Smooth muscle cell (in vitro differentiated cells): ENCODE measurements at regions not wholly inside any gene's neighbourhood (a gene's known extent, or its start where the extent isn't known, plus 50 kb on each side); places are given as distances from the start of the nearest gene placed in this dataset.

Source experiments
- DNase-seq: peaks from one replicate; lab custom pipeline; 2025; ENCODE audit not compliant: unreplicated experiment; lab: John Stamatoyannopoulos, UW
- H2AFZ ChIP-seq: fragments of 200-600 bp; sonication (generic); 2 replicates; pipeline ENCODE4 v1.6.0; 2016; ENCODE audit warnings: antibody characterized with exemption, low read depth, mild to moderate bottlenecking
- H3F3A ChIP-seq: fragments of 200-600 bp; sonication (generic); 2 replicates; pipeline ENCODE4 v1.6.0; 2017; ENCODE audit warnings: antibody characterized with exemption, low read depth
- H3K27ac ChIP-seq: fragments of 200-600 bp; sonication (generic); 2 replicates; pipeline ENCODE4 v1.5.1; 2016; ENCODE audit warnings: low read depth, mild to moderate bottlenecking
- H3K27me3 ChIP-seq: fragments of 200-600 bp; sonication (generic); 2 replicates; pipeline ENCODE4 v1.6.1; 2016; ENCODE audit warnings: low read depth, mild to moderate bottlenecking
- H3K36me3 ChIP-seq: fragments of 200-600 bp; sonication (generic); 2 replicates; pipeline ENCODE4 v1.5.1; 2016; ENCODE audit warnings: low read depth
- H3K4me1 ChIP-seq: fragments of 200-600 bp; sonication (generic); 2 replicates; pipeline ENCODE4 v1.5.1; 2016; ENCODE audit warnings: low read depth
- H3K4me2 ChIP-seq: fragments of 200-600 bp; sonication (generic); 2 replicates; pipeline ENCODE4 v1.6.0; 2016; ENCODE audit warnings: mild to moderate bottlenecking
- H3K4me3 ChIP-seq: fragments of 200-600 bp; sonication (generic); 2 replicates; pipeline ENCODE4 v1.5.1; 2016; ENCODE audit warnings: mild to moderate bottlenecking
- H3K79me2 ChIP-seq: fragments of 200-600 bp; sonication (generic); 2 replicates; pipeline ENCODE4 v1.6.0; 2016; ENCODE audit warnings: low read depth, mild to moderate bottlenecking
- H3K9ac ChIP-seq: fragments of 200-600 bp; sonication (generic); 2 replicates; pipeline ENCODE4 v1.6.0; 2016; ENCODE audit warnings: low read depth
- H3K9me3 ChIP-seq: fragments of 200-600 bp; sonication (generic); replicated peaks from 2 replicates; pipeline ENCODE4 v1.5.1; 2016; ENCODE audit warnings: low read depth
- H4K20me1 ChIP-seq: fragments of 200-600 bp; sonication (generic); 2 replicates; pipeline ENCODE4 v1.6.0; 2016; ENCODE audit warnings: low read depth
- WGBS: methylation state at CpG from one replicate; pipeline ENCODE4 v1.1.7; 2016; ENCODE audit warnings: low lambda C conversion rate; 5-methylcytosine and 5-hydroxymethylcytosine counted together
- TF ChIP-seq, protein P1 (sequence below): fragments of 200-600 bp; sonication (generic); IDR thresholded peaks from 2 replicates; pipeline ENCODE4 v1.5.1; 2017; ENCODE audit warnings: borderline replicate concordance, mild to moderate bottlenecking, antibody characterized with exemption; ENCODE audit not compliant: insufficient read depth, poor library complexity, severe bottlenecking

DNA sequence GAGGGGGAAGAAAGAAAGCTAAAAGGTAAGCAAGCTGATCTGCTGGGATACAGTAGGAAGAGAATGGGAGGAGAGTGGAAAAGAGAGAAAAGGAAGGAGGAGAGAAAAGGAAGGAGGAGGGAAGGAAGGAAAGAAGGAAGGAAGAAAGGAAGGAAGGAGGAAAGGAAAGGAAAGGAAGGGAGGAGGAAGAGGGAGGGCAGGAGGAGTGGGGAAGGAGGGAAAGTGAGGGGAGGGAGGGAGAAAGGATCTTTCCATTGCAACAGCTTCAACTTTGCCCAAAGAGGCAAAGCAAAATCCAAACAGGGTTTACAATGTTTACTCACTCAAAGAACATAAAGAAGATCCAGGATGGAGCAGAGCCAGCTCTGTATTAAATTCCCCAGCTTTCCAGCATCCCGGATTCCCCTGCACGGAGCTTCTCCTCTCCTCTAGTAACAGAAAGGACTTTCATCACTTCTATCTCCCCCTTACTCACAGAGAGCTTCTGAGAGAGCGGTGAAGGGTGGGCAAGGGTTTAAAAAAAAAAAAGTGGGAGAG, 494.2 kb upstream of the PROK2 start:
- Histone ChIP-seq H3K36me3 (no peaks in the 10 kb centered on the region), H3K9ac (no peak overlapping the region), H3K4me1 (peaks cover 11% of the 10 kb centered on the region), H2AFZ (peak overlapping the region; percentile 54), H3K27me3 (no peaks in the 10 kb centered on the region), H3K9me3 (no peaks in the 10 kb centered on the region), H3K4me2 (peak overlapping the region; percentile 22), H3K79me2 (no peaks in the 10 kb centered on the region), H3F3A (peaks cover 11% of the 10 kb centered on the region), H4K20me1 (no peaks in the 10 kb centered on the region), H3K27ac (no peak overlapping the region), H3K4me3 (no peak overlapping the region)
- 41% methylated on average over 3 of the region's 3 CpGs for WGBS
- no peak for DNase-seq
- TF ChIP-seq, protein P1, sequence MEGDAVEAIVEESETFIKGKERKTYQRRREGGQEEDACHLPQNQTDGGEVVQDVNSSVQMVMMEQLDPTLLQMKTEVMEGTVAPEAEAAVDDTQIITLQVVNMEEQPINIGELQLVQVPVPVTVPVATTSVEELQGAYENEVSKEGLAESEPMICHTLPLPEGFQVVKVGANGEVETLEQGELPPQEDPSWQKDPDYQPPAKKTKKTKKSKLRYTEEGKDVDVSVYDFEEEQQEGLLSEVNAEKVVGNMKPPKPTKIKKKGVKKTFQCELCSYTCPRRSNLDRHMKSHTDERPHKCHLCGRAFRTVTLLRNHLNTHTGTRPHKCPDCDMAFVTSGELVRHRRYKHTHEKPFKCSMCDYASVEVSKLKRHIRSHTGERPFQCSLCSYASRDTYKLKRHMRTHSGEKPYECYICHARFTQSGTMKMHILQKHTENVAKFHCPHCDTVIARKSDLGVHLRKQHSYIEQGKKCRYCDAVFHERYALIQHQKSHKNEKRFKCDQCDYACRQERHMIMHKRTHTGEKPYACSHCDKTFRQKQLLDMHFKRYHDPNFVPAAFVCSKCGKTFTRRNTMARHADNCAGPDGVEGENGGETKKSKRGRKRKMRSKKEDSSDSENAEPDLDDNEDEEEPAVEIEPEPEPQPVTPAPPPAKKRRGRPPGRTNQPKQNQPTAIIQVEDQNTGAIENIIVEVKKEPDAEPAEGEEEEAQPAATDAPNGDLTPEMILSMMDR: no peak

DNA sequence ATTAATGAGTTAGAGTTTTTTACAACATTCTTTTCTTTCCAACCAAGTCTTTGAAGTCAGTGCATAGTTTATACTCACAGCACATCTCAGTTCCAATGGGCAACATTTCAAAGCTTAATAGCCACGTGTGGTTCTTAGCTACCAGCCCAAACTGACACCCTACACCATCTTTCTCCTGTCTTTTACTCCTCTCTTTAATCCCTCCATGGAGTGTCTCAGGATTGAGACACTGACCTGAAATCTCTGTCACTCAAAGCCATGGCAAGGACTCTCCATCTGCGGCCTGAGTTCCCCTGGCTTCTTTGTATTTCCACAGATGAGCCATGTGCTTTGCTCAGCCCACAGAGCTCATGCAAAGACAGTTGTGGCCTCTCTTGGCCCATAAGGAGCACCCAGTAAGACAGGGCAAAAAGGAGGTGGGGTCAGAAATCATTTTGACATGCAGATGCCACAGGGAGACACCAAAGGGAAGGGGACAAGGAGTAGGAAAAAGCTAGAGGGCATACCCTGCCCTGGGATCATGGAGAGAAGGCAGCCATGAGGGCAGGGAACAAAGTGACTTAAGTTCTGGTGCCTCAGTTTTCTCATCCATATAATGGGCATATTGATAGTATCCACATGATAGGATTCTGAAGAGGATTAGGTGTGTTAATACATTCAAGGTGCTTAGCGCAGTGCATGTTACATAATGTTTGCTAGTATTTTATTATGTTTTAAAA, 493.6 kb upstream of the PROK2 start:
- DNase-seq: no peak
- Histone ChIP-seq H3K79me2 (no peaks in the 10 kb centered on the region), H3K4me3 (no peak overlapping the region), H3K36me3 (no peaks in the 10 kb centered on the region), H3K9ac (no peak overlapping the region), H4K20me1 (no peaks in the 10 kb centered on the region), H2AFZ (no peak overlapping the region), H3K9me3 (no peaks in the 10 kb centered on the region), H3K4me1 (peaks cover 17% of the 10 kb centered on the region), H3K27ac (no peak overlapping the region), H3K27me3 (no peaks in the 10 kb centered on the region), H3K4me2 (no peak overlapping the region), H3F3A (peaks cover 14% of the 10 kb centered on the region)
- WGBS: 92% methylated on average over 3 of the region's 3 CpGs
- TF ChIP-seq, protein P1: no peak

DNA sequence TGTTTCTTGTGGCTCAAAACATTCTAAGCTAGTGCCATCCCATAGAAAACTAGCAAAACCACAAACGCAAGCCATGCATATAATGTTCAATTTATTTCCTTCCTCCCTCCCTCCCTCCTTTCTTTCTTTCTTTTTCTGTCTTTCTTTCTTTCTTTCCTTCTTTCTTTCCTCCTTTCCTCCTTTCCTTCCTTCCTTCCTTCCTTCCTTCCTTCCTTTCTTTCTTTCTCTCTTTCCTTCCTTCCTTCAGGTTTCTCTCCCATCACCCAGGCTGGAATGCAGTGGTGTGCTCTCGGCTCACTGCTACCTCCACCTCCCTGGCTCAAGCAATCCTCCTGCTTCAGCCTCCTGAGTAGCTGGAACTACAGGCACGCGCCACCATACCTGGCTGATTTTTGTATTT, 492.8 kb upstream of the PROK2 start:
- H3K27ac ChIP-seq: no peak overlapping the region
- WGBS: 96% methylated on average over 4 of the region's 4 CpGs

More for the DNA sequence above, 492.8 kb upstream of the PROK2 start:
- Histone ChIP-seq H3K4me2 (no peak overlapping the region), H3K4me3 (no peak overlapping the region), H3K9me3 (no peaks in the 10 kb centered on the region), H3K9ac (no peak overlapping the region), H3K79me2 (no peaks in the 10 kb centered on the region), H3K36me3 (no peaks in the 10 kb centered on the region), H4K20me1 (no peaks in the 10 kb centered on the region), H3K4me1 (peaks cover 22% of the 10 kb centered on the region), H3F3A (peaks cover 14% of the 10 kb centered on the region), H2AFZ (no peak overlapping the region), H3K27me3 (no peaks in the 10 kb centered on the region)
- DNase-seq: no peak
- TF ChIP-seq, protein P1: no peak
